ENCODE measurements at regions not wholly inside any gene's neighbourhood (a gene's known extent, or its start where the extent isn't known, plus 50 kb on each side); places are given as distances from the start of the nearest gene placed in this dataset.
"Not testable (repeated sequence)": the region's sequence is repeated elsewhere in the genome, so short reads cannot be mapped to it uniquely, and the experiment has no call there.

DNA sequence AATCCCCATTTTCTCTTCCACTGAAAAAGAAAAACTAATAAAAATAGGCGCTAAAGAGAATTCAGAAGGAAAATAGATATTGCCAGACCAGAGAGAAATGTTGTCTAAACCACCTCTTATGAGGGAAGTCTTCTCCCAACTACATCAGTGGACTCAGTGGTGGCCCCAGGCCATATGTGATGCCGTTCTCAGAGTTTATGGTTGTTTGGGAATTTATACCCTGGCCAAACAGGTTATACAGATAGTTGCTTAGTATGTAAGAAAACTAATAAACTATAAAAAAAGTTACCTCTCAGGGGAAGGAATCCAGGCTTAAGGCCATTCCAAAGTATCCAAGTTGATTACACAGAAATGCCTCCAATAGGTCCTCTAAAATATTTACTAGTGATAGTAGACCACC lies 103.4 kb upstream of the RBM19 start:
- Histone ChIP-seq H3K4me2 (ENCODE audit: extremely low read depth, insufficient read depth, low read length) (no peak overlapping the region), H2AFZ (ENCODE audit: low read length) (no peak overlapping the region), H3K27ac (ENCODE audit: insufficient read depth, low read length) (no peak overlapping the region), H3K9me3 (ENCODE audit: control insufficient read depth, insufficient read depth, low read depth, low read length) (no peaks in the 10 kb centered on the region), H4K20me1 (ENCODE audit: control insufficient read depth, extremely low read depth, insufficient read depth, low read length) (no peaks in the 10 kb centered on the region), H3K36me3 (ENCODE audit: control insufficient read depth, insufficient read depth, low read length) (no peaks in the 10 kb centered on the region), H3K4me1 (ENCODE audit: control insufficient read depth, extremely low read depth, insufficient read depth, low read length) (no peaks in the 10 kb centered on the region), H3K4me3 (replicated peaks in 1 of 4; ENCODE audit: control extremely low read depth in 1 of 4, insufficient read depth in 1 of 4, low read depth in 3 of 4, low read length in 4 of 4) (no peak overlapping the region), H3K9ac (ENCODE audit: insufficient read depth, low read length) (no peak overlapping the region), H3K27me3 (ENCODE audit: control insufficient read depth, insufficient read depth, low read length) (no peaks in the 10 kb centered on the region), H3K79me2 (ENCODE audit: control insufficient read depth, insufficient read depth, low read length) (no peaks in the 10 kb centered on the region)
- no peak for TF ChIP-seq EZH2 (IDR thresholded peaks at IDR 0.05; ENCODE audit: low read length, missing control alignments)
- TF ChIP-seq, protein P1, sequence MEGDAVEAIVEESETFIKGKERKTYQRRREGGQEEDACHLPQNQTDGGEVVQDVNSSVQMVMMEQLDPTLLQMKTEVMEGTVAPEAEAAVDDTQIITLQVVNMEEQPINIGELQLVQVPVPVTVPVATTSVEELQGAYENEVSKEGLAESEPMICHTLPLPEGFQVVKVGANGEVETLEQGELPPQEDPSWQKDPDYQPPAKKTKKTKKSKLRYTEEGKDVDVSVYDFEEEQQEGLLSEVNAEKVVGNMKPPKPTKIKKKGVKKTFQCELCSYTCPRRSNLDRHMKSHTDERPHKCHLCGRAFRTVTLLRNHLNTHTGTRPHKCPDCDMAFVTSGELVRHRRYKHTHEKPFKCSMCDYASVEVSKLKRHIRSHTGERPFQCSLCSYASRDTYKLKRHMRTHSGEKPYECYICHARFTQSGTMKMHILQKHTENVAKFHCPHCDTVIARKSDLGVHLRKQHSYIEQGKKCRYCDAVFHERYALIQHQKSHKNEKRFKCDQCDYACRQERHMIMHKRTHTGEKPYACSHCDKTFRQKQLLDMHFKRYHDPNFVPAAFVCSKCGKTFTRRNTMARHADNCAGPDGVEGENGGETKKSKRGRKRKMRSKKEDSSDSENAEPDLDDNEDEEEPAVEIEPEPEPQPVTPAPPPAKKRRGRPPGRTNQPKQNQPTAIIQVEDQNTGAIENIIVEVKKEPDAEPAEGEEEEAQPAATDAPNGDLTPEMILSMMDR (conservative IDR thresholded peaks at IDR 0.05 in 1 of 2, IDR thresholded peaks at IDR 0.05 in 1 of 2; ENCODE audit: low read depth in 1 of 2, low read length in 2 of 2) = no peak
- no peak for DNase-seq (ENCODE audit: low read depth in 2 of 2)

DNA sequence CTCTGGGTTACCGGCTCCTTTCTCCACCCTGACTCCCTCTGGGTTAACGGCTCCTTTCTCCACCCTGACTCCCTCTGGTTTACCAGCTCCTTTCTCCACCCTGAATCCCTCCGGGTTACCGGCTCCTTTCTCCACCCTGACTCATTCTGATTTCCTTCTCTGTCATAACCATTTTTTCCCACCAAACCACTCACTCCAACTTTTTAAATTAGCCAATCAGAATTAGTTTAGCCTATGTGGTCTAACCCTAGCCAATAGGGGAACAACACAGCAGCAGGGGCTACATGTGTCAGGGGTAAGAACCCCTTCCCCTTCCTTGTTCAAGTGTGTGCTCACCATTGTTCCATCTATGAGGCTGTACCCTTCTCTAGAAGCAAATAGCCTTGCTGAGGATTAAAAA lies 98.4 kb upstream of the RBM19 start:
- no peak for DNase-seq (ENCODE audit: low read depth in 2 of 2)
- H3K4me2 ChIP-seq (ENCODE audit: extremely low read depth, insufficient read depth, low read length) = no peak overlapping the region

DNA sequence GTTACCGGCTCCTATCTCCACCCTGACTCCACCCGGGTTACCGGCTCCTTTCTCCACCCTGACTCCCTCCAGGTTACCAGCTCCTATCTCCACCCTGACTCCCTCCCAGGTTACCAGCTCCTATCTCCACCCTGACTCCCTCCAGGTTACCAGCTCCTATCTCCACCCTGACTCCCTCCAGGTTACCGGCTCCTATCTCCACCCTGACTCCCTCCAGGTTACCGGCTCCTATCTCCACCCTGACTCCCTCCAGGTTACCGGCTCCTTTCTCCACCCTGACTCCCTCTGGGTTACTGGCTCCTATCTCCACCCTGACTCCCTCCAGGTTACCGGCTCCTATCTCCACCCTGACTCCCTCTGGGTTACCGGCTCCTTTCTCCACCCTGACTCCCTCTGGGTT lies 97.9 kb upstream of the RBM19 start:
- not testable (repeated sequence) for H2AFZ ChIP-seq (ENCODE audit: low read length); H3K9me3 ChIP-seq (ENCODE audit: control insufficient read depth, insufficient read depth, low read depth, low read length); H3K27ac ChIP-seq (ENCODE audit: insufficient read depth, low read length); H3K4me1 ChIP-seq (ENCODE audit: control insufficient read depth, extremely low read depth, insufficient read depth, low read length); H3K79me2 ChIP-seq (ENCODE audit: control insufficient read depth, insufficient read depth, low read length); H3K27me3 ChIP-seq (ENCODE audit: control insufficient read depth, insufficient read depth, low read length); H3K4me3 ChIP-seq (replicated peaks in 1 of 4; ENCODE audit: control extremely low read depth in 1 of 4, insufficient read depth in 1 of 4, low read depth in 3 of 4, low read length in 4 of 4); H3K4me2 ChIP-seq (ENCODE audit: extremely low read depth, insufficient read depth, low read length); DNase-seq (ENCODE audit: low read depth in 2 of 2); H3K9ac ChIP-seq (ENCODE audit: insufficient read depth, low read length); H4K20me1 ChIP-seq (ENCODE audit: control insufficient read depth, extremely low read depth, insufficient read depth, low read length); H3K36me3 ChIP-seq (ENCODE audit: control insufficient read depth, insufficient read depth, low read length)

More for the DNA sequence above, 98.4 kb upstream of the RBM19 start:
- H3K4me3 ChIP-seq (replicated peaks in 1 of 4; ENCODE audit: control extremely low read depth in 1 of 4, insufficient read depth in 1 of 4, low read depth in 3 of 4, low read length in 4 of 4) = no peak overlapping the region
- no peak overlapping the region for H3K27ac ChIP-seq (ENCODE audit: insufficient read depth, low read length)
- H4K20me1 ChIP-seq (ENCODE audit: control insufficient read depth, extremely low read depth, insufficient read depth, low read length) = no peaks in the 10 kb centered on the region
- TF ChIP-seq, protein P1 (conservative IDR thresholded peaks at IDR 0.05 in 1 of 2, IDR thresholded peaks at IDR 0.05 in 1 of 2; ENCODE audit: low read depth in 1 of 2, low read length in 2 of 2) = no peak
- TF ChIP-seq EZH2 (IDR thresholded peaks at IDR 0.05; ENCODE audit: low read length, missing control alignments) = no peak
- no peaks in the 10 kb centered on the region for H3K79me2 ChIP-seq (ENCODE audit: control insufficient read depth, insufficient read depth, low read length)
- H3K36me3 ChIP-seq (ENCODE audit: control insufficient read depth, insufficient read depth, low read length) = no peaks in the 10 kb centered on the region
- H2AFZ ChIP-seq (ENCODE audit: low read length) = no peak overlapping the region
- no peak overlapping the region for H3K9ac ChIP-seq (ENCODE audit: insufficient read depth, low read length)
- no peaks in the 10 kb centered on the region for H3K4me1 ChIP-seq (ENCODE audit: control insufficient read depth, extremely low read depth, insufficient read depth, low read length)
- H3K9me3 ChIP-seq (ENCODE audit: control insufficient read depth, insufficient read depth, low read depth, low read length) = no peaks in the 10 kb centered on the region
- no peaks in the 10 kb centered on the region for H3K27me3 ChIP-seq (ENCODE audit: control insufficient read depth, insufficient read depth, low read length)
